Hindlimb muscle (tissue), 1 donor: ENCODE measurements at regions not wholly inside any gene's neighbourhood (a gene's known extent, or its start where the extent isn't known, plus 50 kb on each side); places are given as distances from the start of the nearest gene placed in this dataset.
"Not testable (repeated sequence)": the region's sequence is repeated elsewhere in the genome, so short reads cannot be mapped to it uniquely, and the experiment has no call there.

Experiments
- DNase-seq: peaks from one replicate; pipeline ENCODE4 v3.0.0-alpha.2; 2013

- no peak for DNase-seq
Observed at GRCh38 chr12:115308918-115309317, 624.9 kb upstream of the TBX3 start.

DNA sequence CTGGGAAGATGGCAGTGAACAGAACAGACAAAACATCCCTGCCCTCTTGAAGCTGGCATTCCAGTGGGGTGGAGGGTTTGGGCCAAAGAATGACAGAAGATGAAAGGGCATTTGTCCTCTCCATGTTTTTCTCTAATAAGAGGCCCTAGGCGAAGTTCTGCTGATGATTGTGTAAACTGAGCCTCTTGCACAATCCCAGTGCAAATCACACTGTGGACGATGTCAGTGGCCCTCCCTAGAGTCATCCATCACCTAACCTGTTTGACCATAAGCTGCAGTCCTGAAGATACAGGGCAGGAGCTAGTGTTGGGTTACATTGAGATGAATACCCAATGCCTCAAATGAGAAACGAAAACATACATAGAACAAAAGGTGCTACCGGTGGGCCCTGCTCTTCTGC is 622.4 kb upstream of the TBX3 start:
- no peak for DNase-seq

DNA sequence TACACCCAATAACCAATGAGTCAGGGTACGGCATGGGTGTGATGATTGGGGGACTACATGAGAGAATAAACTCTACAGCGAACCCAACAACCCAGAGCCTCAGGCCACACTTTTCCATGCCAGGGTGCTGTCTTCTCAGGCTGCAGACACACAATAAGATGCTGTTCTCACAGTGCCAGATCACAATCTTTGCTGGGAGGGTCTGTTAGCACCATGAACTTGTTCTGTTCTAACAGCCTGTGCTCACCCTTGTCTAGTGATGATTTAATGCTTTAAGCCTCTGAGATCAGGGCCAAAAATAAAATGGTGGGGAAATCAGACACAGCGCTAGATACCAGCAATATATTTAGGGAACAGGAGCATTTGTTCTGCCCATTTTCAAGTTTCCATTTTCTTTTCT is 621.9 kb upstream of the TBX3 start:
- no peak for DNase-seq

- DNase-seq, result no peak
Observed at GRCh38 chr12:115305275-115305674, 621.3 kb upstream of the TBX3 start.

GRCh38 chr12:115303723-115304309 is 619.8 kb upstream of the TBX3 start:
- no peak for DNase-seq

- DNase-seq, result no peak
Observed at GRCh38 chr12:115297445-115297844, 613.5 kb upstream of the TBX3 start.

DNA sequence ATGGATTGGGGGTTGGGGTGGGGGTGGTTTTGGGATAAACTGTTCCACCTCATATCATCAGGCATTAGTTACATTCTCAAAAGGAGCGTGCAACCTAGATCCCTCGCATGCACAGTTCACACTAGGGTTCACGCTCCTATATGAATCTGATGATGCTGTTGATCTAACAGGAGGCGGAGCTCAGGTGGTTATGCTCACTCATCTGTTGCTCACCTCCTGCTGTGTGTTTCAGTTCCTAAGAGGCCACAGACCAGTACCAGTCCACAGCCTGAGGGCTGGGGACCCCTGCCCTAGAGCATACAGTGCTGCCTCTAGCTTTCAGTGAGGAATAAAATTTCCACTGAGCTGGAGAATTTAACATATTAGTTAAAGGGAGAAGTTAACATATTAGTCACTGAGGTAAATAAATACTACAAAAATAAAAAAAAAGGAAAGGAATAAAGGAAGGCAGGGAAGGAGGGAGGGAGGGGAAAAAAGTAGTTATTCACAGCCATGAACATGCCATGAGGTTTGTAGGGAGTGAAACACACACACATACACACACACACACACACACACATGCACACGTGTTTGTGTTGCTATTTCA is 612.7 kb upstream of the TBX3 start:
- DNase-seq, result no peak

- DNase-seq, result no peak
Observed at GRCh38 chr12:115295886-115296285, 611.9 kb upstream of the TBX3 start.

DNA sequence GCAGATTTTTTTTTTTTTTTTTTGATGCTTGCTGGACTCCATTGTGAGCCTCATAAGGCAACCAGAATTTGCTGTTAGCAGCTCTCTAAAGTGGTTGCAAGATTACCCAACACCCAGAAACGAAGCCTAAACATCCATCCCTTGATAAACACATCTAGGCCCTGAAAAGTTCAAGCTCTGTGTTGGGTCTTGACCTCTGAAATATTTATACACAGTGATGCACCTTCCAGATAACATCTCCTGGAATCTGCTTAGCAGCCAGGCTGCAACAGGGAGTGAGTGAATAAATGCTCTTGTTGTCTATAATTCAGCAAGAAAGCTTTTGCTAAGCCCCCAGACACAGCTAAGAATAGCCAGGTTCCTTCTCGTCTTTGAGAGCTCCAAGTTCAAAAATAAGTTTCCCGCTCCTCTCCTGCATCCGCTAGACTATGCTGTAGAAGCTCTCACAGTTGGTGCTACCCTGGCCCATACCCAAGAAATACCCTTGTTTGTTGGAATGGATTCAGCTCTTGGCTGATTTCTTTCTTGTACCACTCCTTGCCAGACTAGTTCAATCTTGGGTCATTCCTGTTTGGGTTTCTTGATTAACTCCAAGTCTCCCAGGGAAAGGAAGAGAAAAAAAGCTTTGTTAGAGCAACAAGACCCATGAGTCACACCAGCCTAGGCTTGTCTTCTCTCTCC is 610.6 kb upstream of the TBX3 start:
- DNase-seq, result no peak

DNA sequence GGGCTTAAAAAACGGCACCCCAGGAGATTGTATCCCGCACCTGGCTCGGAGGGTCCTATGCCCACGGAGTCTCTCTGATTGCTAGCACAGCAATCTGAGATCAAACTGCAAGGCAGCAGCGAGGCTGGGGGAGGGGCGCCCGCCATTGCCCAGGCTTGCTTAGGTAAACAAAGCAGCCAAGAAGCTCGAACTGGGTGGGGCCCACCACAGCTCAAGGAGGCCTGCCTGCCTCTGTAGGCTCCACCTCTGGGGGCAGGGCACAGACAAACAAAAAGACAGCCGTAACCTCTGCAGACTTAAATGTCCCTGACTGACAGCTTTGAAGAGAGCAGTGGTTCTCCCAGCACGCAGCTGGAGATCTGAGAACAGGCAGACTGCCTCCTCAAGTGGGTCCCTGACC is 601.5 kb upstream of the TBX3 start:
- not testable (repeated sequence) for DNase-seq

GRCh38 chr12:115273456-115273855 is 589.5 kb upstream of the TBX3 start:
- no peak for DNase-seq

DNA sequence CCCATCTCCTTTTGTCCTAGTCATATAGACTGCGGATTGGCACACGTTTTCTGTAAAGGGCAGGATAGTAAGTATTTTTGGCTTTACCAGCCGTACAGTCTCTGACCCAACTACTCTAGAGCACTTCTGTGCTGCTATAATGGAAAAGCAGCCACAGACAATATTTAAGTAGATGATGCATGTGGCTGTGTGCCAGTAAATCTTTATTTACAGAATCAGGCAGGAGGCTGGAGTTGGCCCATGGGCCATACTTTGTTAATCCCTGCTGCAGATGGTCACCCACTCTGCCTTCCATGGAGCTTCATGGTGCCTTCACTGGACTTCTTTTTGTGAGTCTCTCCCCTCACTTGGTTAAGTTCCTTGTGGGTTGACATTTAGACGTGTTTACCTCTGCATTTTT is 584.5 kb upstream of the TBX3 start:
- DNase-seq, result no peak

- no peak for DNase-seq
Observed at GRCh38 chr12:115267891-115268290, 583.9 kb upstream of the TBX3 start.

DNA sequence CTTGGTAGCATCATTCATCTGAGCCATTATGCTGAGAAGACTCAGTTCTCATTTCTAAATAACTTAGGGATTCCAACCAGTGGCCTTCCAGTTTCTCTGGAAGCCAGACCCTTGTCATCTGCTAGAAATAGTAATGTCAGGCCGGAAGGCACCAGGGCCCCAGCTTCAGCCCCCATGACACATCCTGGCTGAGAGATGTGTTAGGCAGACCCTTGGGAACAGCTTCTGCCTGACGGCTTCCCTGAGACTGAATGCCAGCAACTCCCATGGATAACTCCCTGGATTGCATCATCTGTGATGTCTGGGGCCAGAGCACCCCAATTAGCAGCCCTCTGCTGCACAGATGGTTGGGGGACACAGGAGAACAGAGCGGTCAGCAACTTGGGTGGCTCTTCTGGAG is 583.5 kb upstream of the TBX3 start:
- no peak for DNase-seq

- DNase-seq, result no peak
Observed at GRCh38 chr12:115264605-115265004, 580.6 kb upstream of the TBX3 start.

GRCh38 chr12:115261691-115262398 is 577.9 kb upstream of the TBX3 start:
- DNase-seq, result no peak

DNA sequence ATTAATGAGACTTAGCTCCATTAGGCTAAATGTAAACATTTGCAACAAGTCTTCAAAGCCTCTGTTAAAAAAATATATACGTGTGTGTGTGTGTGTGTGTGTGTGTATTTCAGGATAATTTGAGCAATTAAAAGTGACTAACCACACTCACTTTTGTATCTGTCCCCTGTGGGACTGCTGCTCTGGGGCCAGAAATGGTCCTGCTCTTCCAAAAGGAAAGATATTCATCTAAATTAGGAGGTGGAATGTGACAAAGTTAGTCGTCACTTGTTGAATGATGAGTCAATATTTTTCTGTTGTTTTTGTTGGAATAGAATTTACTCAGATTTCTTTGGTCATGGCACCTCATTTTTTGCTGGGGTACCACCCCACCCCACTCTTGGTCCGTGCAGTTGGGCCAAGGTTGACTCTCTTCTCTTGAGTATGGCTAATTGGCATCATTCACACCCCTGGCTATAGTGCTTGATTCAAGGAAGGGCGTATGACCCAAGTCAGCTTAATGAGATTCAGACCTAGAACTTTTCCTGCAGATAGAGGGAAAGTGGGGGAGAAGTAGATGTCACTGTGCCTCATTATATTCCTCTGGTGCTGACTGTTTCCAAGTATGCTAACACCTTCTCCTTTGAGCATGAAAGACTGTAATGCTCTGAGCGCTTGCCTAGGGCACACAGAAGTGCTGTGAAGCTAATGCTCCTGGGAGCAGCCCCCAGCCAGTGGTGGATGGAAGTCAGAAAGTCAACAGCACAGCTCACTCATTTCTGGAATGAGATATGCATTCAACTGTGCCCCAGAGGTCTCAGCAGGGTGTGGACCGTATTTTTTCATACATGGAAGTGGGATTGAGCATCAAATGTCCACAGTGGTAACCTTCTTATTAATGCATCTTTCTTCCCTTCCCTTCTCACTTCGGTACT is 577.0 kb upstream of the TBX3 start:
- DNase-seq, result no peak

GRCh38 chr12:115259968-115260747 is 576.2 kb upstream of the TBX3 start:
- DNase-seq, result no peak

DNA sequence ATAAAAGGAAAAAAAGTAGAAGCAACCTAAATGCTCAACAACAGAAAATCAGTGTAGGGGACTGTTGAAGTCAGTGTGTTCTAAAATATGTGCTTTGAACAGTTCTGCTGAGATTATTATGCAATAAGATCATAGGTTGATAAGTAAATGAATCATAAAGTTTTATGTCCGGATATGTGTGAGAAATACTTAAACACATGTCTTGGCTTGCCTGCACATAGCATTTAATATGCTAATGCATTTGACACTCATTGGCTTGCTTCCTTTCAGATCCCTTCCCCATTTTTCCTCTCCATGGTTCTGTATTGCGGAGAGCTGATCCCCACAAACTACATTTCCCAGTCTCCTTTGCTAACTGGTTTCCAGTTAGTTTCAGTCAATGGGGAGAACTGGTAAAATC is 573.8 kb upstream of the TBX3 start:
- no peak for DNase-seq

DNA sequence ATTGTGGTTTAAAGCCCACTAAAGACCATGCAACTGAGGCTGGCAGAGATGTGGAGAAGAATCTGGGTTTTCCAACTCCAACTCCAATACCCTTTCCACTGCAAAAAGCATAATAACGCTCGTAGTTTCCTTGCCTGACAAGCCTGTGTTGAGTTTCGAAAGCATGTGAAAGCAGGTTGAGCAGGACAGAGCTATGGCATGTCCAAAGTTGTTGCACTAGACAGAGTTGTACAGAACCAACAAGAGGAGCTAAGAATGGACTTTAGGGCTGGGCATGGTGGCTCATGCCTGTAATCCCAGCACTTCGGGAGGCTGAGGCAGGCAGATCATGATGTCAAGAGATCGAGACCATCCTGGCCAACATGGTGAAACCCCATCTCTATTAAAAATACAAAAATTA is 572.0 kb upstream of the TBX3 start:
- DNase-seq, result no peak

- DNase-seq, result no peak
Observed at GRCh38 chr12:115255257-115255656, 571.3 kb upstream of the TBX3 start.

DNA sequence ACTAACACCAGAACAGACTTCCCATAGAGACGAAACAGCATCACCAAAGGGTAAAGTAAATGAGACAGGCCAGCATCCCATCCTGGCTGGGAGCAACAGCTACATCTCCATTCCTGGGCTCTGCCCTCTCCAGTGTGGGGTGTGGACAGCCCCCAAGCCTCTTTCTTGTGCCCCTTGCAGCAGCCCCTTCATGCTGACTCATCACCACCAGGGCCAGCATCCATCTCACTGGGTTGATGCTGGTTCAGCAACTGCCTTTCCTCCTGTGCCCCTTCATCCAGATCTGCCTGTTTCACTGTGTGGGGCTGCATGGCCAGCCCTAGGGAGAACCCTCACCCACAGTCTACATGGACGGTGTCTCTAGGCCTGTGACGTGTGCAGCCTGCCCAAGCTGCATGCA is 569.1 kb upstream of the TBX3 start:
- DNase-seq, result no peak
